H1 (cell line): ENCODE measurements at regions not wholly inside any gene's neighbourhood (a gene's known extent, or its start where the extent isn't known, plus 50 kb on each side); places are given as distances from the start of the nearest gene placed in this dataset.

Source experiments
- CTCF ChIA-PET: fragments of 300-600 bp; sonication (Branson Sonifier 250); formaldehyde crosslinking; loops from one replicate; lab custom pipeline; 2021; ENCODE audit not compliant: partially characterized antibody; lab: Charles Lee
- POLR2A ChIA-PET: fragments of 300-600 bp; sonication (Branson Sonifier 250); formaldehyde crosslinking; loops from one replicate; lab custom pipeline; 2021; ENCODE audit warnings: inconsistent platforms; ENCODE audit not compliant: partially characterized antibody; lab: Charles Lee
- DNase-seq, 2 experiments: peaks; one replicate each; pipeline versions ENCODE4 v3.0.0 to v3.0.0-alpha.2; 2010 to 2022; ENCODE audit warnings: low spot score in 2 of 2, low read depth in 1 of 2, mixed read lengths in 1 of 2
- FAIRE-seq: peaks from 2 replicates; lab custom pipeline; 2011; peaks lifted over from hg19 to GRCh38; lab: Jason Lieb, UNC
- H2AFZ ChIP-seq: 2 replicates; pipeline ENCODE4 v1.8.1; 2012; ENCODE audit warnings: low read length, inconsistent platforms
- H2AK5ac ChIP-seq: 2 replicates; pipeline ENCODE4 v1.6.1; 2013; ENCODE audit warnings: low read depth, low read length
- H2BK120ac ChIP-seq: replicated peaks from 2 replicates; pipeline ENCODE3; 2013; ENCODE audit warnings: low read depth, low read length, inconsistent platforms
- H2BK12ac ChIP-seq: 2 replicates; pipeline ENCODE4 v1.6.1; 2013; ENCODE audit warnings: low read depth, low read length
- H2BK15ac ChIP-seq: 2 replicates; pipeline ENCODE4 v1.6.1; 2013; ENCODE audit warnings: low read length
- H2BK20ac ChIP-seq: 2 replicates; pipeline ENCODE4 v1.6.1; 2013; ENCODE audit warnings: low read length
- H2BK5ac ChIP-seq: 2 replicates; pipeline ENCODE4 v1.6.1; 2013; ENCODE audit warnings: low read depth, low read length
- H3K14ac ChIP-seq: 2 replicates; pipeline ENCODE4 v1.6.1; 2013; ENCODE audit warnings: inconsistent platforms; ENCODE audit not compliant: insufficient read length
- H3K18ac ChIP-seq: 2 replicates; pipeline ENCODE4 v1.6.1; 2013; ENCODE audit warnings: low read length; ENCODE audit errors: extremely low read depth
- H3K23ac ChIP-seq: 2 replicates; pipeline ENCODE4 v1.6.1; 2013; ENCODE audit warnings: inconsistent platforms; ENCODE audit not compliant: insufficient read length
- H3K23me2 ChIP-seq: 2 replicates; pipeline ENCODE4 v1.6.1; 2013; ENCODE audit warnings: low read depth, low read length
- H3K27ac ChIP-seq: 2 replicates; pipeline ENCODE4 v1.6.1; 2011; ENCODE audit warnings: low read depth, low read length, inconsistent platforms
- H3K27me3 ChIP-seq, 4 experiments: replicated peaks in 1 of 4; 1 replicate in 1 of 4; 2 replicates in 3 of 4; pipeline versions ENCODE4 v1.6.1 to v1.8.1; 2011 to 2013; ENCODE audit warnings: low read length in 3 of 4, mild to moderate bottlenecking in 3 of 4, inconsistent platforms in 2 of 4, mixed read lengths in 2 of 4, moderate library complexity in 1 of 4; ENCODE audit not compliant: control insufficient read depth in 3 of 4, insufficient read depth in 3 of 4; ENCODE audit errors: extremely low read depth in 1 of 4
- H3K36me3 ChIP-seq, 4 experiments: 2 replicates each; pipeline versions ENCODE4 v1.6.1 to v1.8.1; 2011 to 2013; ENCODE audit warnings: mild to moderate bottlenecking in 4 of 4, low read length in 3 of 4, moderate library complexity in 2 of 4, control low read depth in 1 of 4, inconsistent platforms in 1 of 4; ENCODE audit not compliant: insufficient read depth in 4 of 4, control insufficient read depth in 2 of 4
- H3K4ac ChIP-seq: replicated peaks from 2 replicates; pipeline ENCODE3; 2013; ENCODE audit warnings: low read length, low read depth, mixed read lengths, inconsistent platforms; ENCODE audit not compliant: insufficient read length
- H3K4me1 ChIP-seq, 4 experiments: replicated peaks in 1 of 4; 1 replicate in 1 of 4; 2 replicates in 3 of 4; pipeline versions ENCODE4 v1.6.1 to v1.8.1; 2011 to 2013; ENCODE audit warnings: low read length in 3 of 4, inconsistent platforms in 2 of 4, mixed read lengths in 1 of 4; ENCODE audit not compliant: insufficient read depth in 4 of 4, control insufficient read depth in 3 of 4
- H3K4me2 ChIP-seq, 2 experiments: 2 replicates each; pipeline versions ENCODE4 v1.6.1 to v1.8.1; 2011 to 2013; ENCODE audit warnings: low read depth in 2 of 2, low read length in 2 of 2, control low read depth in 1 of 2, inconsistent platforms in 1 of 2, mild to moderate bottlenecking in 1 of 2; ENCODE audit not compliant: insufficient read depth in 1 of 2
- H3K4me3 ChIP-seq, 4 experiments: fragments of 200-600, 300-600 bp in 1 of 4; sonication (generic), shearing (Covaris generic), sonication (Bioruptor Twin) in 1 of 4; 2 replicates each; pipeline versions ENCODE4 v1.5.1 to v1.8.1; 2011 to 2016; ENCODE audit warnings: low read length in 4 of 4, low read depth in 3 of 4, control low read depth in 2 of 4, inconsistent platforms in 2 of 4, mild to moderate bottlenecking in 2 of 4, mixed read lengths in 1 of 4, moderate library complexity in 1 of 4; ENCODE audit not compliant: insufficient read depth in 2 of 4; ENCODE audit errors: extremely low read depth in 1 of 4
- H3K56ac ChIP-seq: replicated peaks from 2 replicates; pipeline ENCODE3; 2013; ENCODE audit warnings: low read depth, mild to moderate bottlenecking, mixed read lengths, low read length, inconsistent platforms; ENCODE audit not compliant: insufficient read length
- H3K79me1 ChIP-seq: 2 replicates; pipeline ENCODE4 v1.6.1; 2013; ENCODE audit warnings: low read depth, low read length, control low read depth
- H3K79me2 ChIP-seq, 2 experiments: 2 replicates each; pipeline versions ENCODE4 v1.6.1 to v1.8.1; 2012 to 2013; ENCODE audit warnings: low read length in 2 of 2, mild to moderate bottlenecking in 2 of 2, inconsistent platforms in 1 of 2; ENCODE audit not compliant: insufficient read depth in 2 of 2, control insufficient read depth in 1 of 2
- H3K9ac ChIP-seq, 4 experiments: replicated peaks in 1 of 4; 1 replicate in 1 of 4; 2 replicates in 3 of 4; pipeline versions ENCODE4 v1.6.1 to v1.8.1; 2011 to 2013; ENCODE audit warnings: low read depth in 3 of 4, low read length in 3 of 4, control low read depth in 2 of 4, mild to moderate bottlenecking in 2 of 4, moderate library complexity in 2 of 4, inconsistent platforms in 1 of 4; ENCODE audit errors: extremely low read depth in 1 of 4
- H3K9me3 ChIP-seq, 2 experiments: 2 replicates each; pipeline versions ENCODE4 v1.6.1 to v1.8.1; 2012 to 2013; ENCODE audit warnings: mild to moderate bottlenecking in 2 of 2, moderate library complexity in 2 of 2, control low read depth in 1 of 2, inconsistent platforms in 1 of 2, low read depth in 1 of 2, low read length in 1 of 2, mixed read lengths in 1 of 2; ENCODE audit not compliant: insufficient read depth in 2 of 2
- H4K20me1 ChIP-seq, 2 experiments: replicated peaks in 1 of 2; 2 replicates each; pipeline versions ENCODE3 to v1.8.1; 2011 to 2013; ENCODE audit warnings: inconsistent platforms in 2 of 2, low read length in 2 of 2, mild to moderate bottlenecking in 1 of 2; ENCODE audit not compliant: insufficient read depth in 2 of 2, control insufficient read depth in 1 of 2
- H4K5ac ChIP-seq: 2 replicates; pipeline ENCODE4 v1.6.1; 2013; ENCODE audit warnings: low read length, low read depth, mixed read lengths, inconsistent platforms; ENCODE audit not compliant: insufficient read length
- H4K8ac ChIP-seq: 2 replicates; pipeline ENCODE4 v1.8.0; 2013; ENCODE audit warnings: mild to moderate bottlenecking, moderate library complexity, low read length, inconsistent platforms; ENCODE audit not compliant: insufficient read depth; ENCODE audit errors: extremely low read depth
- H4K91ac ChIP-seq: replicated peaks from 2 replicates; pipeline ENCODE3; 2013; ENCODE audit warnings: low read length, mixed read lengths, inconsistent platforms; ENCODE audit not compliant: insufficient read length
- BRCA1 ChIP-seq: IDR thresholded peaks from 2 replicates; pipeline ENCODE4 v1.6.1; 2012; ENCODE audit warnings: low read depth, low read length, improper control_type of control experiment
- EGR1 ChIP-seq: IDR thresholded peaks from 2 replicates; pipeline ENCODE4 v1.6.1; 2011; ENCODE audit warnings: low read depth, low read length, borderline replicate concordance
- JUN ChIP-seq: IDR thresholded peaks from 2 replicates; pipeline ENCODE4 v1.6.1; 2011; ENCODE audit warnings: low read depth, mild to moderate bottlenecking, improper control_type of control experiment, low read length
- POU5F1 ChIP-seq: IDR thresholded peaks from 2 replicates; pipeline ENCODE4 v1.6.1; 2011; ENCODE audit warnings: low read depth, mild to moderate bottlenecking, low read length, moderate library complexity
- SIRT6 ChIP-seq: IDR thresholded peaks from one replicate; pipeline ENCODE4 v1.7.1; 2012; ENCODE audit warnings: low read length, inconsistent platforms
- WGBS, 2 experiments: shearing (Covaris generic) in 1 of 2; methylation state at CpG; one replicate each; pipeline versions ENCODE4 v1.1.6 to v1.1.7; 2013 to 2015; ENCODE audit warnings: low lambda C conversion rate in 2 of 2, mixed read lengths in 2 of 2, inconsistent platforms in 1 of 2, low coverage in 1 of 2, missing lambda C conversion rate in 1 of 2; ENCODE audit not compliant: insufficient replicate concordance in 2 of 2, insufficient coverage in 1 of 2, insufficient read length in 1 of 2; ENCODE audit errors: extremely low coverage in 1 of 2, missing lambda C conversion rate in 1 of 2; 5-methylcytosine and 5-hydroxymethylcytosine counted together

DNA sequence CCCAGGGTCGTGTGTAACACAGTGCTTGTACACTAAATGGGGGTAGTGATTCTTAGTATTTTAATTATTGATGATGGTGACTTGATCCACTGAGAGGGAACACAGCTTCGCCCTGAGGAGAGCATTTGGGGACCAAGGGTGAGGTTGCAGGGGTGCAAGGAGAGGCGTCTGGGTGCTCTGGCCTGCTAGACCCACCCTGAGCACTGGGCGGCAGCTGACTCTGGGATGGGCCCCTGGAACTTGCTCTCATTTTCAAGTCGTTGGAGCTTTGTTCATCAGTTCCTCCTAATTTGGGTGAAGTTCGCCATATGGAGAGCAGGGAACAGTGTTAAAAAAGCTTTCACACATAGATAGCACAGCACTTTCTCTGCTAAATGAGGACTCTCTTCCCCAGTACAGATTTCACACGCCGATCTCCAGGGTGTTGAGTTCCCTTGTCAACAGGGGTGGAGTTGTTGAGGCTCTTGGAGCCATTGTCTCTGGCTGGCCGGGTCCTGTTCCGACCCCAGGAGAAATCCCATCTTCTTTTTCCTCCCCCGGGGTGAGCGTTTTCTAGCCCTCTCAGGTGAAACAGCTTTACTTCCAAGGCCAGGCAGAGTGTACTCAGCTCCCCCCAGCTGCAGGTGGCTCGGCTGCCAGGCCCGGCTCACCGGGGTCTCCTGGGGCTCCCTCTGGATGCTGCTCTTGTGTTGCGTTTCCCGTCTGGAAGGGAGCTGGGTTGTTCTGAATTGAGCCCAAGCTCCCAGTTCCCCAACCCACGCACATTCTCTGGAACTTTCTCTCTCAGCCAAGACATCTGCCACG is 367.4 kb downstream of the RPS6KC1 start:
- Histone ChIP-seq H3K79me2 (no peaks in the 10 kb centered on the region), H3K23me2 (no peaks in the 10 kb centered on the region), H2BK15ac (no peak overlapping the region), H4K5ac (no peak overlapping the region), H3K9ac (no peak overlapping the region), H2BK12ac (no peak overlapping the region), H3K56ac (no peak overlapping the region), H4K8ac (no peak overlapping the region), H3K4ac (no peak overlapping the region), H3K14ac (no peak overlapping the region), H4K91ac (no peak overlapping the region), H4K20me1 (no peaks in the 10 kb centered on the region), H2BK5ac (no peak overlapping the region), H3K4me2 (no peak overlapping the region), H3K9me3 (no peaks in the 10 kb centered on the region), H2AFZ (no peak overlapping the region), H3K27me3 (no peaks in the 10 kb centered on the region), H3K4me3 (no peak overlapping the region), H3K4me1 (no peaks in the 10 kb centered on the region; a peak in 1 of 7 replicates), H2BK20ac (no peak overlapping the region), H3K79me1 (no peaks in the 10 kb centered on the region), H3K27ac (no peak overlapping the region), H3K36me3 (no peaks in the 10 kb centered on the region), H2BK120ac (no peak overlapping the region), H3K18ac (no peak overlapping the region), H2AK5ac (no peak overlapping the region), H3K23ac (no peak overlapping the region)
- no peak for TF ChIP-seq BRCA1
- TF ChIP-seq POU5F1 = no peak
- TF ChIP-seq JUN = no peak
- TF ChIP-seq EGR1 = no peak
- TF ChIP-seq SIRT6 = no peak
- no peak for DNase-seq
- CTCF ChIA-PET = interaction anchor here (0.6 to 2.0 kb wide), 5 partner anchors 9 to 47 kb away, joined by 3 to 6 read pairs (median 3); no protein-coding TSS in a partner anchor
- POLR2A ChIA-PET = interaction anchor here (0.7 kb wide), 1 partner anchor 33 kb away, joined by 3 read pairs; no protein-coding TSS in a partner anchor
- 86% methylated on average over 19 of the region's 19 CpGs; no CpG with 5 or more reads in 1 of the 2 experiments for WGBS, 2 experiments
- FAIRE-seq = no peak
